GM23248 (cell line): ENCODE measurements at regions not wholly inside any gene's neighbourhood (a gene's known extent, or its start where the extent isn't known, plus 50 kb on each side); places are given as distances from the start of the nearest gene placed in this dataset.

Experiments used
- DNase-seq: peaks from one replicate; pipeline ENCODE4 v3.0.0-alpha.2; 2015
- H2AFZ ChIP-seq: fragments of 200-600 bp; sonication (generic); 2 replicates; pipeline ENCODE4 v1.6.1; 2016; ENCODE audit warnings: antibody characterized with exemption
- H3F3A ChIP-seq: fragments of 200-600 bp; sonication (generic); 2 replicates; pipeline ENCODE4 v1.6.1; 2016; ENCODE audit warnings: mild to moderate bottlenecking, antibody characterized with exemption, mixed run types; ENCODE audit not compliant: insufficient read depth
- H3K27ac ChIP-seq: fragments of 200-600 bp; sonication (generic); 2 replicates; pipeline ENCODE4 v1.5.1; 2016; ENCODE audit warnings: mild to moderate bottlenecking
- H3K27me3 ChIP-seq: fragments of 200-600 bp; sonication (generic); replicated peaks from 2 replicates; pipeline ENCODE4 v1.6.1; 2016; ENCODE audit warnings: mild to moderate bottlenecking; ENCODE audit not compliant: insufficient read depth
- H3K36me3 ChIP-seq: fragments of 200-600 bp; sonication (generic); 2 replicates; pipeline ENCODE4 v1.6.1; 2016; ENCODE audit warnings: low read depth, mild to moderate bottlenecking
- H3K4me1 ChIP-seq: fragments of 200-600 bp; sonication (generic); 2 replicates; pipeline ENCODE4 v1.6.1; 2016; ENCODE audit warnings: mild to moderate bottlenecking; ENCODE audit not compliant: insufficient read depth
- H3K4me2 ChIP-seq: fragments of 200-600 bp; sonication (generic); one replicate; pipeline ENCODE4 v1.6.1; 2016; ENCODE audit warnings: mild to moderate bottlenecking; ENCODE audit not compliant: unreplicated experiment
- H3K4me3 ChIP-seq: fragments of 200-600 bp; sonication (generic); 2 replicates; pipeline ENCODE4 v1.5.1; 2016; ENCODE audit warnings: mild to moderate bottlenecking
- H3K79me2 ChIP-seq: fragments of 200-600 bp; sonication (generic); 2 replicates; pipeline ENCODE4 v1.6.1; 2016; ENCODE audit warnings: mild to moderate bottlenecking; ENCODE audit not compliant: insufficient read depth
- H3K9ac ChIP-seq: fragments of 200-600 bp; sonication (generic); 2 replicates; pipeline ENCODE4 v1.6.1; 2016; ENCODE audit warnings: mild to moderate bottlenecking
- H3K9me2 ChIP-seq: fragments of 200-600 bp; sonication (generic); 2 replicates; pipeline ENCODE4 v1.6.1; 2016; ENCODE audit warnings: mixed run types, mild to moderate bottlenecking, moderate library complexity; ENCODE audit not compliant: insufficient read depth
- H3K9me3 ChIP-seq: fragments of 200-600 bp; sonication (generic); one replicate; pipeline ENCODE4 v1.6.1; 2017; ENCODE audit warnings: low read depth
- H4K20me1 ChIP-seq: fragments of 200-600 bp; sonication (generic); 2 replicates; pipeline ENCODE4 v1.6.0; 2016; ENCODE audit not compliant: insufficient read depth
- EZH2 ChIP-seq: fragments of 200-600 bp; sonication (generic); IDR thresholded peaks from 2 replicates; pipeline ENCODE4 v1.6.1; 2018; ENCODE audit warnings: antibody characterized with exemption, mild to moderate bottlenecking; ENCODE audit not compliant: insufficient read depth, poor library complexity, severe bottlenecking
- EZH2phosphoT487 ChIP-seq: fragments of 200-600 bp; sonication (generic); IDR thresholded peaks from 2 replicates; pipeline ENCODE4 v1.6.1; 2018; ENCODE audit warnings: antibody characterized with exemption, moderate library complexity, mild to moderate bottlenecking, low read depth; ENCODE audit not compliant: insufficient read depth
- WGBS, 2 experiments: methylation state at CpG; one replicate each; pipeline ENCODE4 v1.1.6; 2015 to 2017; ENCODE audit warnings: low lambda C conversion rate in 2 of 2, low coverage in 1 of 2; ENCODE audit errors: missing lambda C conversion rate in 2 of 2; 5-methylcytosine and 5-hydroxymethylcytosine counted together
- in situ Hi-C: fragments of 300-500 bp; cut with MboI; formaldehyde crosslinking; loops from 2 replicates; pipeline ENCODE4 v1.15.0; 2020

DNA sequence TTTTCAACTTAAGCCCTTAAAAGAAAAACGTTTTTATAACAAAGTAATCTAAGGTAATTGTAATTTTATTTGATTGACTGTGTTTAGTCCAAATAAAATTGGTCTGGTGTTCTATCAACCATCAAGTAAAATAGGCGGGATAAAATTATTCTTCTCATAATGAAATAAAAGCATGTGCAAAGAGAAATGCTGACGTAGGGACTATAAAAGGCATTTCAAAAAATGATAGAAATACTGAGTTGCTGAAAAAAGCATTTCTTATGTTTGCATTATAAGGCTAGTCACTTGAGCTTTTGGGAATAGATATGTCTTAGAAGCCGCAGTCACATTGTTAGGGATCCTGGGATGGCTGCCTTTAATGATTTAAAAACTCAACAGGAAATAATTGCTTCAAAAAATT is 608.0 kb upstream of the JAG1 start:
- H3K9me3 ChIP-seq, result no peaks in the 10 kb centered on the region
- no peaks in the 10 kb centered on the region for H3K4me1 ChIP-seq
- no peak overlapping the region for H3K9ac ChIP-seq
- no peak overlapping the region for H3K4me3 ChIP-seq
- no peak for TF ChIP-seq EZH2phosphoT487
- WGBS, 2 experiments, result 56 to 60% methylated on average over 4 of the region's 4 CpGs
- H3K36me3 ChIP-seq, result no peaks in the 10 kb centered on the region
- H3K27me3 ChIP-seq, result no peaks in the 10 kb centered on the region
- H2AFZ ChIP-seq, result no peak overlapping the region
- in situ Hi-C loops, result no loop called here
- DNase-seq, result no peak
- H3K79me2 ChIP-seq, result no peaks in the 10 kb centered on the region
- no peaks in the 10 kb centered on the region for H3K9me2 ChIP-seq
- no peaks in the 10 kb centered on the region for H3F3A ChIP-seq
- H3K4me2 ChIP-seq, result no peak overlapping the region
- H3K27ac ChIP-seq, result no peak overlapping the region
- no peaks in the 10 kb centered on the region for H4K20me1 ChIP-seq

DNA sequence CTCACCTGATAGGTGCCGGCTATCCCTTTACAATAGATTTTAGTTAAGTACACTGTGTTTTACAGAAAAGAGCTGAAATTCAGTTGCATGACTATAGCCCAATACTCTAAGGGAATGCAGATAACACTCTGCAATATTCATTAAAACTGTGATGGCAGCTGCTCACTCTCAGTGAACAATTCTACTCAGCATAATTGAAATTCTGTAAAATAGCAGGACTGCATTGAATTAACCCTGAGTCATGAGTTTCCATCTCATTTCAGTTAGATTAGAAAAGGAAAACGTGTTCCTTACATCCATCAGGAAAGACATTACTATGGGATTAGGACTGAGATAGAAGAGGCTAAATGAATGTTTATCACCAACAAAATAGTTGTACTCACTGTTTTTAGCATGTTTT is 613.3 kb upstream of the JAG1 start:
- Histone ChIP-seq H3K4me1 (no peaks in the 10 kb centered on the region), H2AFZ (no peak overlapping the region), H3K9me3 (no peaks in the 10 kb centered on the region), H3K9me2 (no peaks in the 10 kb centered on the region), H3K79me2 (no peaks in the 10 kb centered on the region), H3K9ac (no peak overlapping the region), H3K36me3 (no peaks in the 10 kb centered on the region), H4K20me1 (no peaks in the 10 kb centered on the region), H3K4me2 (no peak overlapping the region), H3K27ac (no peak overlapping the region), H3K27me3 (no peaks in the 10 kb centered on the region), H3K4me3 (no peak overlapping the region), H3F3A (no peaks in the 10 kb centered on the region)
- WGBS, 2 experiments, result 50 to 57% methylated on average over 2 of the region's 2 CpGs
- TF ChIP-seq EZH2phosphoT487 (no peak), EZH2 (no peak)
- in situ Hi-C loops, result no loop called here
- DNase-seq, result no peak

GRCh38 chr20:11296221-11296620 is 621.5 kb upstream of the BTBD3 start:
- no peak for DNase-seq
- WGBS, 2 experiments, result 73 to 81% methylated on average over 1 of the region's 1 CpG
- Histone ChIP-seq H3K9me2 (no peaks in the 10 kb centered on the region), H3K79me2 (no peaks in the 10 kb centered on the region), H3F3A (no peaks in the 10 kb centered on the region), H4K20me1 (no peaks in the 10 kb centered on the region), H3K27ac (no peak overlapping the region), H3K4me2 (no peak overlapping the region), H3K9me3 (no peaks in the 10 kb centered on the region), H3K27me3 (no peaks in the 10 kb centered on the region), H3K4me1 (no peaks in the 10 kb centered on the region), H2AFZ (no peak overlapping the region), H3K4me3 (no peak overlapping the region), H3K9ac (no peak overlapping the region), H3K36me3 (no peaks in the 10 kb centered on the region)
- in situ Hi-C loops, result no loop called here
- TF ChIP-seq EZH2phosphoT487, result no peak
- TF ChIP-seq EZH2, result no peak

DNA sequence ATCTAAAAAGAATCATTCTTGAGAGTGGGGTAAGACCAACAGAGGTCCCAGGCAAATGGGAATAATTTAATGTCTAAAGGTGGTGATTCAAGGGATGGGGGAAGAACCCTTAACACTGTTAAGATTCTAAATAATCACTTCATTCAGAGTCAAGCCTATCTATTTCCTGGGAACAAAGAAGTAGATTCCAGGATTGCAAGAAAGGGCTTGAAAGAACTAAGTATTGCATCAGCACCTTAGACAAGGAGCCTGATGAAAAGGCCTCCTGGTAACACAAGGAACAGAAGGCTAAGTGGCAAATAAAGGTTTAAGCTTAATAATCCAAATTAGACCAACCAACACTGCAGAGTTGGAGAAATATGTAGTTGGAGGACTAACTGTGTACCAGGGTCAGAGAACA is 620.7 kb upstream of the BTBD3 start:
- in situ Hi-C loops, result no loop called here
- DNase-seq, result no peak
- TF ChIP-seq EZH2phosphoT487 (no peak), EZH2 (no peak)

DNA sequence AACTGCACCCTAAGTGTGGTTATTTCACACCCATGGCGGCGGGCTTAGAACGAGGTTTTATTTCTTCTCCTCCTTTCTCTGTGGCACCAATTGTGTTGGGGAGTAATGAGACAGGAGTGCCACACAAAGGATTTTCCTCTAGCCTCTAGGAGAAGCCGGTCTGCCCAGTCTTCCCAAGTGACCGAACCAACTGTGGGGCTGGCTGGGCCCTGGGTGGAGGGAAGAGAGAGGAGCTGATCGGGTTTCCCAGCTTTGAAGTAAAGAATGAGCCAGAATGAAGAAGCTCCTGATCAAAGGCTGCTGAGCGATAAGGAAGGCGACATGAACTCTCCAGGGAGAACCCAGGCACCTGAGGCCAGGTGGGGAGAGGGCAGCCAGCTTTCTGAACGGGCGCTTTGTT is 616.0 kb upstream of the BTBD3 start:
- in situ Hi-C loops, result no loop called here
- no peak for DNase-seq
- Histone ChIP-seq H3K9me3 (no peaks in the 10 kb centered on the region), H3K4me2 (no peak overlapping the region), H3F3A (peaks cover 8% of the 10 kb centered on the region; the same call in 1 of the 2 replicates), H3K79me2 (no peaks in the 10 kb centered on the region), H3K36me3 (no peaks in the 10 kb centered on the region), H3K27me3 (no peaks in the 10 kb centered on the region), H3K4me3 (no peak overlapping the region), H4K20me1 (no peaks in the 10 kb centered on the region), H3K9me2 (no peaks in the 10 kb centered on the region), H3K9ac (no peak overlapping the region), H2AFZ (no peak overlapping the region), H3K4me1 (peaks cover 11% of the 10 kb centered on the region), H3K27ac (no peak overlapping the region)
- no peak for TF ChIP-seq EZH2phosphoT487
- TF ChIP-seq EZH2, result no peak
- WGBS, 2 experiments, result 88 to 90% methylated on average over 10 of the region's 10 CpGs

More for the DNA sequence above, 620.7 kb upstream of the BTBD3 start:
- H3K9ac ChIP-seq, result no peak overlapping the region
- no peak overlapping the region for H3K27ac ChIP-seq
- no peak overlapping the region for H2AFZ ChIP-seq
- no peaks in the 10 kb centered on the region for H3K9me2 ChIP-seq
- no peaks in the 10 kb centered on the region for H3K27me3 ChIP-seq
- H3K4me2 ChIP-seq, result no peak overlapping the region
- H3F3A ChIP-seq, result peaks cover 4% of the 10 kb centered on the region; the same call in 1 of the 2 replicates
- H3K79me2 ChIP-seq, result no peaks in the 10 kb centered on the region
- no peak overlapping the region for H3K4me3 ChIP-seq
- no peaks in the 10 kb centered on the region for H3K36me3 ChIP-seq
- no peaks in the 10 kb centered on the region for H3K9me3 ChIP-seq
- H4K20me1 ChIP-seq, result no peaks in the 10 kb centered on the region
- H3K4me1 ChIP-seq, result peaks cover 1% of the 10 kb centered on the region; the same call in 1 of the 2 replicates
